GM21723 (cell line): ENCODE measurements at regions not wholly inside any gene's neighbourhood (a gene's known extent, or its start where the extent isn't known, plus 50 kb on each side); places are given as distances from the start of the nearest gene placed in this dataset.
A peak's percentile ranks its signal among the peaks of the same experiment; 100 is the strongest.
"Not testable (repeated sequence)": the region's sequence is repeated elsewhere in the genome, so short reads cannot be mapped to it uniquely, and the experiment has no call there.

Source experiments
- ATAC-seq: cut with Tn5 transposase; IDR thresholded peaks from one replicate; pipeline ENCODE4 v1.9.1; 2021; ENCODE audit warnings: mild to moderate bottlenecking, moderate library complexity; ENCODE audit not compliant: unreplicated experiment

GRCh38 chr1:185549906-185550305 lies 184.3 kb upstream of the HMCN1 start:
- ATAC-seq = no peak

- ATAC-seq = no peak
These were observed 188.2 kb upstream of the HMCN1 start for GRCh38 chr1:185546029-185546428.

- ATAC-seq = no peak
These were observed 192.3 kb upstream of the HMCN1 start for GRCh38 chr1:185541871-185542301.

- no peak for ATAC-seq
These were observed 193.9 kb upstream of the HMCN1 start for GRCh38 chr1:185540295-185540694.

- no peak for ATAC-seq
These were observed 194.8 kb upstream of the HMCN1 start for GRCh38 chr1:185539277-185539943.

GRCh38 chr1:185538309-185538898 lies 195.8 kb upstream of the HMCN1 start:
- ATAC-seq = not testable (repeated sequence)

- ATAC-seq = no peak
These were observed 196.6 kb upstream of the HMCN1 start for GRCh38 chr1:185537596-185537995.

- no peak for ATAC-seq
These were observed 197.8 kb upstream of the HMCN1 start for GRCh38 chr1:185536165-185536920.

GRCh38 chr1:185535621-185536020 lies 198.6 kb upstream of the HMCN1 start:
- no peak for ATAC-seq

GRCh38 chr1:185534801-185535200 lies 199.4 kb upstream of the HMCN1 start:
- ATAC-seq = no peak

GRCh38 chr1:185533596-185533995 lies 200.6 kb upstream of the HMCN1 start:
- no peak for ATAC-seq

GRCh38 chr1:185532856-185533255 lies 201.3 kb upstream of the HMCN1 start:
- no peak for ATAC-seq

GRCh38 chr1:185531838-185532237 lies 202.4 kb upstream of the HMCN1 start:
- ATAC-seq = no peak

GRCh38 chr1:185530215-185530614 lies 204.0 kb upstream of the HMCN1 start:
- no peak for ATAC-seq

GRCh38 chr1:185529673-185530072 lies 204.5 kb upstream of the HMCN1 start:
- ATAC-seq = no peak

GRCh38 chr1:185528084-185528676 lies 206.0 kb upstream of the HMCN1 start:
- ATAC-seq = no peak

GRCh38 chr1:185526344-185527307 lies 207.6 kb upstream of the HMCN1 start:
- peak; percentile 100 for ATAC-seq

- no peak for ATAC-seq
These were observed 203.3 kb upstream of the IVNS1ABP start for GRCh38 chr1:185520188-185520920.

- no peak for ATAC-seq
These were observed 200.9 kb upstream of the IVNS1ABP start for GRCh38 chr1:185517808-185518419.
